Breast epithelium (tissue), 3 donors: ENCODE measurements at regions not wholly inside any gene's neighbourhood (a gene's known extent, or its start where the extent isn't known, plus 50 kb on each side); places are given as distances from the start of the nearest gene placed in this dataset.

Source experiments
- POLR2A ChIP-seq: fragments of 450-650 bp; IDR thresholded peaks from one replicate; pipeline ENCODE4 v1.6.1; 2016; ENCODE audit warnings: antibody characterized with exemption, mild to moderate bottlenecking, moderate library complexity
- TF ChIP-seq, protein P1 (sequence below), 3 donors: fragments of 450-650 bp; IDR thresholded peaks; one replicate each; pipeline ENCODE4 v1.5.1; 2016 to 2017; ENCODE audit warnings: antibody characterized with exemption in 3 of 3, mild to moderate bottlenecking in 3 of 3, moderate library complexity in 3 of 3

DNA sequence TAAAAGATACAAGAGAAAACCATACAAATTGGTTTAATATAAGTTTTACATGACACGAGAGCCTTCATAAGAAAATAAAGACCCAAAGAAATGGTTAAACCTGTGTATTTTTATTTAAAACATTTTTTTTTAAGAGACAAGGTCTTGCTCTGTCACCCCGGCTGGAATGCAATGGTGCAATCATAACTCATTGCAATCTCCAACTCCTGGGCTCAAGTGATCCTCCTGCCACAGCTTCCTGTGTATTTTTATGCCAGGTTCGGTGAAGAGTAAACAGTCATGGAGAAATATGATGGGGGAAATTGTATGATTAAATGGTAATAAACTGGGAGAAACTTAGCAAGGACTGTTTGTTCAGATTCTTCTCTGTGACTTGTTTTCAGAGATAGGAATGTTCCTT lies 441.0 kb downstream of the TUSC7 start:
- TF ChIP-seq POLR2A: no peak
- TF ChIP-seq, protein P1, sequence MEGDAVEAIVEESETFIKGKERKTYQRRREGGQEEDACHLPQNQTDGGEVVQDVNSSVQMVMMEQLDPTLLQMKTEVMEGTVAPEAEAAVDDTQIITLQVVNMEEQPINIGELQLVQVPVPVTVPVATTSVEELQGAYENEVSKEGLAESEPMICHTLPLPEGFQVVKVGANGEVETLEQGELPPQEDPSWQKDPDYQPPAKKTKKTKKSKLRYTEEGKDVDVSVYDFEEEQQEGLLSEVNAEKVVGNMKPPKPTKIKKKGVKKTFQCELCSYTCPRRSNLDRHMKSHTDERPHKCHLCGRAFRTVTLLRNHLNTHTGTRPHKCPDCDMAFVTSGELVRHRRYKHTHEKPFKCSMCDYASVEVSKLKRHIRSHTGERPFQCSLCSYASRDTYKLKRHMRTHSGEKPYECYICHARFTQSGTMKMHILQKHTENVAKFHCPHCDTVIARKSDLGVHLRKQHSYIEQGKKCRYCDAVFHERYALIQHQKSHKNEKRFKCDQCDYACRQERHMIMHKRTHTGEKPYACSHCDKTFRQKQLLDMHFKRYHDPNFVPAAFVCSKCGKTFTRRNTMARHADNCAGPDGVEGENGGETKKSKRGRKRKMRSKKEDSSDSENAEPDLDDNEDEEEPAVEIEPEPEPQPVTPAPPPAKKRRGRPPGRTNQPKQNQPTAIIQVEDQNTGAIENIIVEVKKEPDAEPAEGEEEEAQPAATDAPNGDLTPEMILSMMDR (IDR thresholded peaks at IDR 0.05): no peak
